H7 (cell line): ENCODE measurements at regions not wholly inside any gene's neighbourhood (a gene's known extent, or its start where the extent isn't known, plus 50 kb on each side); places are given as distances from the start of the nearest gene placed in this dataset.
A peak's percentile ranks its signal among the peaks of the same experiment; 100 is the strongest.

Experiments
- DNase-seq: peaks from one replicate; pipeline ENCODE4 v3.0.0; 2012
- H3K27me3 ChIP-seq: 2 replicates; pipeline ENCODE4 v1.6.0; 2011; ENCODE audit warnings: mild to moderate bottlenecking, low read length; ENCODE audit not compliant: control insufficient read depth, insufficient read depth
- H3K36me3 ChIP-seq: replicated peaks from 2 replicates; pipeline ENCODE4 v1.5.1; 2011; ENCODE audit warnings: low read length; ENCODE audit not compliant: control insufficient read depth, insufficient read depth
- H3K4me3 ChIP-seq: 2 replicates; pipeline ENCODE4 v1.5.1; 2011; ENCODE audit warnings: low read depth, mild to moderate bottlenecking, control low read depth, low read length, moderate library complexity; ENCODE audit not compliant: insufficient read depth

GRCh38 chr5:112608975-112609374 is 128.7 kb upstream of the APC start:
- no peak overlapping the region for H3K4me3 ChIP-seq
- no peak for DNase-seq
- no peaks in the 10 kb centered on the region for H3K36me3 ChIP-seq
- H3K27me3 ChIP-seq: no peaks in the 10 kb centered on the region

DNA sequence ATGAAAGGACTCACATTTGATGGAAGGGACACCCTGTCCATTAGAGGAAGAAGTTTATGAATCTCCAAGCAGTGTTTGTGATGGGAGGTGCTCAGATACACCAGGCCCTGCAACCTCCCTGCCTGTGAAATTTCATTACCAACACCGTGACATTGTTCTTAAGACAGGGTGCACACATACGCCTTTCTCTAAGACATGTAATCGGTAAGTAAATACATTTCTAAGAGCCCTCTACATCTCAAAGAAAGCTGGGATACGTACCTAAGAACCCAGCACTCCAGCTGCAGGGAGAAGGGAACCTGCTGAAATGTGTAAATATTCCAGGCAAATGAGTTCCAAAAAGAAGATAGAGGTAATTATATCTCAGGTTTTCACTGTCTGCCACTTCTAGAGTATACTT is 125.0 kb upstream of the APC start:
- no peaks in the 10 kb centered on the region for H3K36me3 ChIP-seq
- no peaks in the 10 kb centered on the region for H3K27me3 ChIP-seq
- no peak for DNase-seq
- no peak overlapping the region for H3K4me3 ChIP-seq

DNA sequence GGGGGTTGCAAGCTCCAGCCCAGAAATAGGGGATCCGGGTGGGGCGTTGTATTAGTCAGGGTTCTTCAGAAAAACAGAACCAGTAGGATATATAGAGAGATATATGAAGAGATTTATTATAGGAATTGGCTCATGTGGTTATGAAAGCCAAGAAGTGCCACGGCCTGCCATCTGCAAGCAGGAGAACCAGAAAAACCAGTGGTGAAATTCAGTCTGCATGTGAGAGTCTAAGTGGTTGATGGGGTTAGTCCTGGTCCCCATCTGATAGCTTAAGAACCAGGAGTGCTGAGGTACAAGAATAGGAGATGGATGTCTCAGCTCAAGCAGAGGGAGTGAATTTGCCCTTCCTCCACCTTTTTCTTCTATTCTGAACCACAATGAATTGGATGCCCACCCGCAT is 123.4 kb upstream of the APC start:
- Histone ChIP-seq H3K27me3 (no peaks in the 10 kb centered on the region), H3K36me3 (no peaks in the 10 kb centered on the region), H3K4me3 (no peak overlapping the region)
- DNase-seq: no peak

DNA sequence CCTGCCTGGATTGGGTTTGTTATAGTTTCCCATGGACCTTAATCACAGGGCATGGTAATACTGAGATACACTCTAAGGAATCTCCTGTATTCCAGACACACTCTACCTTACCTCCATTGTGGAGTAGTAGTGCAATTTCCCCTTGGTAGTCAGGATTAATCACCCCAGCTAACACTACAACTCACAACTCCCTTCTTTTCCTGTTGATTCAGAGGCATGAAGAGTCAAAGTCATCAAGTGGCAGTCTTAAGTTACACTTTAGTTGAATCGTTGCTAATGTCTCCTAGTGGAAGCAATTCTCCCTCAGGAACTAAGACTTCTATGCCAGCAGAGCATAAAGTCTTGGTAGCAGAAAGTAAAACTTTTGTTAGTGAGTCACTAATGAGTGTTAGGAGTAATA is 122.7 kb upstream of the APC start:
- no peaks in the 10 kb centered on the region for H3K36me3 ChIP-seq
- H3K27me3 ChIP-seq: no peaks in the 10 kb centered on the region
- no peak for DNase-seq

GRCh38 chr5:112616812-112617547 is 120.7 kb upstream of the APC start:
- no peak overlapping the region for H3K4me3 ChIP-seq
- no peaks in the 10 kb centered on the region for H3K27me3 ChIP-seq
- DNase-seq: no peak
- no peaks in the 10 kb centered on the region for H3K36me3 ChIP-seq

More for the DNA sequence above, 122.7 kb upstream of the APC start:
- no peak overlapping the region for H3K4me3 ChIP-seq

DNA sequence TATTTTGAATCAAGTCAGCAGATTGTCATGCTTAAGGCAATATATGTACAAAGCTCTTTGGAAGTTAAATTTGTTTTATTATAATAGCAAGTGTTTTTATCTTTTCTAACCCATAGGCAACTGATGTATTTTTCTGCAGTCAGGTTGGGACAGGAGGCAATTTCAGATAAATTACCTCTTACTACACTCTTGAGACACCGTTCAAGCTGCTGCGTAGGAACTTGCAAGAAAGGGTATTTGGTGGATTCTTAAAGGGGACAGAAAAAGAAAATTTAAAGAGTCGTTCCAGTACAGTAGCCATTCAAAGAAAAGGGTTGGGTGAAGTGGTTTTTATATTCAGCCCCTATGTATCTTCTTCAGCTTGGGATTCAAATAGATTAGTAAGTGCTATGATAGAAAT is 112.4 kb upstream of the APC start:
- no peaks in the 10 kb centered on the region for H3K36me3 ChIP-seq
- no peak for DNase-seq
- no peaks in the 10 kb centered on the region for H3K27me3 ChIP-seq
- no peak overlapping the region for H3K4me3 ChIP-seq

GRCh38 chr5:112625689-112626438 is 111.8 kb upstream of the APC start:
- Histone ChIP-seq H3K36me3 (no peaks in the 10 kb centered on the region), H3K4me3 (no peak overlapping the region), H3K27me3 (no peaks in the 10 kb centered on the region)
- DNase-seq: no peak

- no peaks in the 10 kb centered on the region for H3K36me3 ChIP-seq
- H3K27me3 ChIP-seq: no peaks in the 10 kb centered on the region
- no peak for DNase-seq
- H3K4me3 ChIP-seq: no peak overlapping the region
These were observed 111.0 kb upstream of the APC start for GRCh38 chr5:112626715-112627114.

GRCh38 chr5:112628214-112628980 is 109.3 kb upstream of the APC start:
- Histone ChIP-seq H3K36me3 (no peaks in the 10 kb centered on the region), H3K4me3 (no peak overlapping the region), H3K27me3 (no peaks in the 10 kb centered on the region)
- DNase-seq: peak; percentile 44

- Histone ChIP-seq H3K4me3 (no peak overlapping the region), H3K27me3 (no peaks in the 10 kb centered on the region), H3K36me3 (no peaks in the 10 kb centered on the region)
- DNase-seq: no peak
These were observed 107.3 kb upstream of the APC start for GRCh38 chr5:112630246-112631009.

- Histone ChIP-seq H3K4me3 (no peak overlapping the region), H3K36me3 (no peaks in the 10 kb centered on the region), H3K27me3 (no peaks in the 10 kb centered on the region)
- DNase-seq: no peak
These were observed 103.5 kb upstream of the APC start for GRCh38 chr5:112634166-112634565.

DNA sequence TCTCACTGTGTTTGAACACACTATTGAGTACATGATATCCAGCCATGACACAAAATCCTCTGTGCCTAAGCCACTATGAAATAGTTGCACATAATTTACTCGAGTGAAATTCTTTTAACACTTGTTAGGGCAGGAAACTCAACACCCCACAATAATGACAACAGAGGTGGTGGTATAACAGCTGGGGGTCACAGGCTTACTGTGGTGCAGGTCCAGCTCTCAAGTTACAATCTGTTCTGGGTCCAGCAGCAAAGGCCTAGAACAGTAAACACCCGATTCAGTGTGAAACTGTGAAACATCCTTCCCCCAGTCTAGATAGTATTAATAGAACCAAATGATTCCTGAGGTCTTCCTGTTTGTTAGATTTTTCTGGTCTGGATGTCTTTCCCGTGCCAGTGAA is 102.9 kb upstream of the APC start:
- no peaks in the 10 kb centered on the region for H3K36me3 ChIP-seq
- DNase-seq: no peak
- H3K27me3 ChIP-seq: no peaks in the 10 kb centered on the region
- no peak overlapping the region for H3K4me3 ChIP-seq

GRCh38 chr5:112635276-112635675 is 102.4 kb upstream of the APC start:
- H3K27me3 ChIP-seq: no peaks in the 10 kb centered on the region
- H3K36me3 ChIP-seq: no peaks in the 10 kb centered on the region
- DNase-seq: no peak
- H3K4me3 ChIP-seq: no peak overlapping the region
